ENCODE measurements at regions not wholly inside any gene's neighbourhood (a gene's known extent, or its start where the extent isn't known, plus 50 kb on each side); places are given as distances from the start of the nearest gene placed in this dataset.

- TF ChIP-seq JUND (IDR thresholded peaks at IDR 0.05) (no peak), CTCF (IDR thresholded peaks at IDR 0.05; ENCODE audit: low read depth, low read length, missing input control) (no peak)
These were observed 275.4 kb upstream of the MAOA start for GRCh38 chrX:43380704-43381103.

Data from liver (tissue), 3 donors.